ENCODE measurements at regions not wholly inside any gene's neighbourhood (a gene's known extent, or its start where the extent isn't known, plus 50 kb on each side); places are given as distances from the start of the nearest gene placed in this dataset.
"Not testable (repeated sequence)": the region's sequence is repeated elsewhere in the genome, so short reads cannot be mapped to it uniquely, and the experiment has no call there.

GRCh38 chr3:16770021-16770420 lies 114.7 kb upstream of the PLCL2 start:
- no peak for DNase-seq

- no peak for DNase-seq
Measured at GRCh38 chr3:16770792-16771191, 114.0 kb upstream of the PLCL2 start.

GRCh38 chr3:16773594-16773993 lies 111.2 kb upstream of the PLCL2 start:
- not testable (repeated sequence) for DNase-seq

DNA sequence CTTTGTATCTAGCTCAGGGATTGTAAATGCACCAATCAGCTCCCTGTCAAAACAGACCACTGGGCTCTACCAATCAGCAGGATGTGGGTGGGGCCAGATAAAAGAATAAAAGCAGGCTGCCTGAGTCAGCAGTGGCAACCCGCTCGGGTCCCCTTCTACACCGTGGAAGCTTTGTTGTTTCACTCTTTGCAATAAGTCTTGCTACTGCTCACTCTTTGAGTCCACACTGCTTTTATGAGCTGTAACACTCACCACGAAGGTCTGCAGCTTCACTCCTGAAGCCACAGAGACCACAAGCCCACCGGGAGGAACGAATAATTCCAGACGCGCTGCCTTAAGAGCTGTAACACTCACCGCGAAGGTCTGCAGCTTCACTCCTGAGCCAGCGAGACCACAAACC lies 110.2 kb upstream of the PLCL2 start:
- DNase-seq, result not testable (repeated sequence)

DNA sequence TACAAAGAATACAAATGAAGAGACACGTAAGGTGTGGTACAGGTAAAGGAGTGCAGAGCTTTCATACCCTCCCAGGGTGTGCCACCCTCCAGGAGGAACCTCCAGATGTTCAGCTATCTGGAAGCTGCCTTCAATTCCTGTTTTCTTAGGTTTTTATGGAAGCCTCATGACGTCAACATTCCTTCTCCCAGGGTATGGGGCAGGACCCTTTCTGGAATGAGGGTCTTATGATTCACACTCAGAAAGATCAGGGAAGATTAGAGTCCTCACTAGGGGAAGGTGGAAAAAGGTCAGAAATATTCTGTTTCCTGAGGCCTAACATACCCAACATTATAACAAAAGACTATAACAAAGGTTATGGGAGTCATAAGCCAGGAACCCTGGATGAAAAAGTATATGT lies 99.8 kb upstream of the PLCL2 start:
- no peak for DNase-seq

- DNase-seq, result no peak
Measured at GRCh38 chr3:16785465-16785864, 99.3 kb upstream of the PLCL2 start.

- no peak for DNase-seq
Measured at GRCh38 chr3:16788440-16789056, 96.2 kb upstream of the PLCL2 start.

- no peak for DNase-seq
Measured at GRCh38 chr3:16789344-16790120, 95.2 kb upstream of the PLCL2 start.

DNA sequence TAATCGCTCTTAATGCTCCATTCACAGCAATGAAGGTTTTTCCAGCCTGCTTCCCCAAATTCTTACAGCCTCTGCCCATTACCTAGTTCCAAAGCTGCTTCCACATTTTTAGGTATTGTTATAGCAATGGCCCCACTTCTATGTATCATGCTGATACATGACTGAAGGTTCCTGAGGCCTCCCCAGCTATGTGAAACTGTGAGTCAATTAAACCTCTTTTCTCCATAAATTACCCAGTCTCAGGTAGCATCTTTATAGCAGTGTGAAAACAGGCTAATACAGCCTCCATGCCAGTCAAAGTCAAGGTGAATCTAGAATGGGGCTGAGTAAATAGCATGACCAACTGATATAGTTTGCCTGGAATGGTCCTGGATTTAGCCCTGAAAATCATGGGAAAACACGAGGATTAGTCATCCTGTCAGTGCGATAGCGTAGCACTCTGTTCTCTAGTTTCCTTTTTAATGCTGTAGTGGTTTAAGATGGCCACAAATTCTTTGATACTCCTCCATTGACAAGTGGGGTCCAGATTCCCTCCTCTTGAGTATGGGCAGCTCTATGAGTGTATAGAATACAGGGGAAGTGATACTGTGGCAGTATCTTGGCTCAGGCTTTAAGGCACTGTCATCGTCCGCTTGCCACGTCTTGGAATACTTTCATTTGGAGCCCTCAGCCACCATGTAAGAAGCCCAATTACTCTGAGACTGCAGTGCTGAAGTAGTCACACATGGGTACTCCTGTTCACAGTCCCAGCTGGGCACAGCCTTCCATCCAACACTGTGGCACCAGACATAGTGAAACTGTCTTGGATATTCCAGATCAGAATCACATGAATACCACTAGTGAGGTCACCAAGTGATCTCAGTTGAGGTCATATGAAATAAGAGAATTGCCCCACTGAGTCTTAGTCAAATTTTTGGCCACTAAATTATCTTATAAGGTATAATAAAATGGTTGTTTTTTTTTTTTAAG lies 94.0 kb upstream of the PLCL2 start:
- DNase-seq, result no peak

DNA sequence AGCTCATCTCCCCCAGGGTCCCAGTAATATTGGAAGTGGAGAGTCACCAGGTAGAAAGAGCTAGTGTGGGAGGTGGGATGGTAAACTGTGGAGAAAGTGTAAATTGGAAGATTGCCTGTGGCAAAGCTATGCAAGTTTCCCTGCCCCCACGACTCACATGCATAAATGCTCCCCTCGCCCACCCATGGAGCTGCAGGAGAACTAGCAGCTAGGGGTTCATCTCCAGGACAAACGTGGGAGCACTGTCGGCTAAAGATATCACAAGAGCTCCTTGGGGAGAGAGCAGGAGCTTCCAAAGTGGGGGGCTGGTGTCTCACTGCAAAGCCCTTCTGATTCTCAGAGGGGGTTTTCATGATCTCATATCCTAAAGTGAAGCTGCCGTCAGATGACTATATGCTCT lies 91.4 kb upstream of the PLCL2 start:
- DNase-seq, result no peak

DNA sequence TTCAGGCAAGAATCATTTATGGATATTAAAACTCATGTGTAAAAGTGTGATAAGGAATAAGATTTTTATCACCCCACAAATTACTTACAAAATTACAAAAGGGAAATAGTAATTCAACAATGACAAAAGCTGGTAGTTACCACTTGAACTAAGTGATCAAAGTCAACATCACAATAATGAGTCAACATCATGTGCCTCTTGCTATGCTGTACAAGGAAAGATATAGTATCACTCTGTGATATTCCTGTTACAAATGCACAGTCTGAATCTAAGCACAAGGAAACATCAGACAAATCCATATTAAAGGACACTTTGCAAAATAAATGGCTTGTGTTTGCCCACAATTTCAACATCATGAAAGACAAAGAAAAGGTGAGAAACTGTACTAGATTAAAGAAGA lies 90.5 kb upstream of the PLCL2 start:
- no peak for DNase-seq

DNA sequence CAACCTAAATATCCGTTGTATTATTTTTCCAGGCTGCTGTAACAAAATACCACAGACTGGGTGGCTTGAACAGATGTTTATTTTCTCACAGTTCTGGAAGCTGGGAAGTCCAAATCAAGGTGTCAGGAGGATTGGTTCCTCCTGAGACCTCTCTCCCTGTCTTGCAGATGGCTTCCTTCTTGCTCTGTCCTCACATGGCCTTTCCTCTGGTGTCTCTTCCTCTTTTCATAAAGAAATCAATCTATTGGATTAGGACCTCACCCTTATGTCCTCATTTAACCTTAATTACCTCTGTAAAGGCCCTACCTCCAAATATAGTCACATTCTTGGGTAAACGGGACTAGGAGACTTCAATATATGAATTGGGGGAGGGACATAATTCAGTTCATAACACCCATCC lies 89.2 kb upstream of the PLCL2 start:
- no peak for DNase-seq

- no peak for DNase-seq
Measured at GRCh38 chr3:16797831-16798230, 86.9 kb upstream of the PLCL2 start.

DNA sequence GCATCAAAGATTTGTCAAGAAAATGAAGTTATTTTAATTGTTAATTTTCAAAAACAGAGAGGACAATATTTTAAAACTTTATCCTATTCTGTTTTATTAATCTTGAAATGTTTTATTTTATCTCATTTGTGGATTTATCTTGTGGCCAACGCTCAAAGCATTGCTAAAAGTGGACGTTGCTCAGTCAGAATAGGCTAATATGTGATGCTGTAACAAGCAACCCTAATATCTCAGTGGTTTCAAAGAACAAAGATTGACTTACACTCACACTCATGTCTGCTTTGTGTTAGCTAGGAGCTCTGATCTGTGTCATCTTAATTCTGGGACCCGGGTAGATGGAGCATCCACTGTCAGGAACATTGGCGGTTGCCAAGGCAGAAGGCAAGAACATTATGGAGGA lies 86.0 kb upstream of the PLCL2 start:
- no peak for DNase-seq

DNA sequence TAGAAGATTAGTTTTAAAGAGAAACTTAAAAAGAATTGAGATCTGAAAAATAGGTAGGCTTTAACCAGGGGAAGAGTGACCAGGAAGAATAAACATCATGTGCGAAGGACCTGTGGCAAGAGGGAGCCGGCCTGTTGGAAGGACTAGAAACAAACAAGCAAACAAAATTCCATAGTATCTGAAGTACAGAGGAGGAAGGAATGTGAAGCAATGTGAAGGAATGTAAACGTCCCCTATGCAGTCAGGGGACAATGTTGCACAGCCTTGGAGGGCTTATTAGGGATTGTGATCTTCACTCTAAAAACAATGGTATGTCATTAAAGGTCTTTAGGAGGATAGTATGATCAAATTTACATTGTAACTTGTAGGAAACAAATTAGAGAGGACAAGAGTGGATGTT lies 84.4 kb upstream of the PLCL2 start:
- no peak for DNase-seq

- DNase-seq, result no peak
Measured at GRCh38 chr3:16801223-16801622, 83.5 kb upstream of the PLCL2 start.

DNA sequence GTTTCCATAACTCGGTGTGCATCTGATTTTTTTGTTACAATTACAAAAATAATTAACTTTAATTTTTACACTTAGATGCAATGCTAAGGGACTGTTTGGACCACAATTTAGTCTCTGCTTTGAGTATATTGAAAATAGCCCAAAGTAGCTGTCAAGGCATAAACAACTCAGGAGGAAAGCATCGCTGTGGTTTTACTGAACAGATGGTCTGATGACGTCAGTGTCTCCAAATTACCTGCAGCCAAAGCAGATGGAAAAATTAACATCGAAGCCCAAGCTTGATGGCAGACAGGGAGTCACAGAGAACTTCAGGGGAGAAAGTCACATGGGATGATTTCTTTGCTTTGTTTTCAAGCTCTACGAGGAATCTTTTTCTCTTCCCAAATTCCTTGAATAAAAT lies 83.1 kb upstream of the PLCL2 start:
- no peak for DNase-seq

- DNase-seq, result no peak
Measured at GRCh38 chr3:16802389-16802788, 82.4 kb upstream of the PLCL2 start.

DNA sequence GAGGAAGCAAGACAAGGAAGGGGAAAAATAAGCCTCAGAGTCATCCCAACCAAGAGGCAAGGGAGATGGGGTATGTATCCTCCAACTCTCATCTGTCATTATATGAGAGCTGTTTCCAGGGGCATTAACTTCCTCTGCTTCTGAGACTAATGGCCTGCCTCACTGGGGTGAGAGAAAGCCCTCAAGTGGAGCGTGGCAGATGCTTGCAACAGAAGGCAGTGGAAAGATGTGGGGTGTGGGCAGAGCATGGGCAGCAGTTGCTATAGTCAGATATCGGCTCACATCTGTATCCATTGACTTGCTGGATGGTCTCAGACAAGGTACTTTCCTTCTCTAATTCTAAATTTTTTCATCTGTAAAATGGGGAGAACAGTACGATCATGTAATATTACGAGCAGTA lies 81.7 kb upstream of the PLCL2 start:
- no peak for DNase-seq

DNA sequence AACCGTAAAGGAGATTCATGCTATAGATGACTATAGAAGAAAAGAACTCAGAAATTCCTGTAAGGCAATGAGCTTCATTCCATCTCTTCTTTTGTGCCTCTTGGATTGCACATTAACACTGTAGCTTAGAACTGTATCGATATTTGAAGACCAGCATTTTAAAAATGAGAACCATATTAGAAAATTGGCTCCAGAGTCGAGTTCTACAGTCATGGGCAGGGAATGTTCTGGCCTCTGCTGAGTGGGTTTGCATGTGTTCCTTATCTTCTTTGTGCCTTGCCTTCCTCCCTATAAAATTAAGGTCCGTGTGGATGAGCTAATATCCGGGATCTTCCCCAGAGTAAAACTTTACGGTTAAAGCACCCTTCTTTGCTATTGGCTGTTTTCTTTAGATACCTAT lies 77.4 kb upstream of the PLCL2 start:
- DNase-seq, result no peak

DNA sequence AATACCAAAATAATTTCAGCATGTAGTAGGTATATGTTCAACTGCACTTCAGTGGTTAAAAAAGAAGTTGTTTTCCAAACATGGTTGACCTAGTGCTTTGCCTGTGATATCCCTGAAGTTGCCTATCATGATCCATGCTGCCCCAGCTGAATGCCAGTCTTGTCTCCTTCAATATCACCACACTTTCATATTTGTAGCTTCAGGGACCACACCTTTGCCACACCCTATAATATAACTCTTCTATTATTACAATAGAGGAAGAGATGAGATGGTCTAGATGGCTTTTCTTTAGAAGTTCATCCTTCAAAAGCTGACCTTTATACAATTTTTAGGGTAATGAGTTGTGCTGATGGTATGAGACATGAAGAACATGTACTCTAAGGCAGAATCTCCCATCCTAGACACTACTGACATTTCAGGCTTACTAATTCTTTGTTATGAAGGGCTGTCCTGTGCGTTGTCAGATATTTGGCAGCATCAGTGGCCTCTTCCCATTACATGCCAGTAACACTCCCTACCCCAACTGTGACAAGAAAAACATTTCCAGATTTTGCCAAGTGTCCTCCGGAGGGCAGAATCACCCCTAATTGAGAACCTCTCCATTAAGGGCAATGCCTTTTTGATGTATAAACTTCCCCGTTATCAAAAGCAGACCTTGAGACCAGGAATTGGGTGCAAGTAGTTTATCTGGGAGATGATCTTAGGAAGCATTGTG lies 76.2 kb upstream of the PLCL2 start:
- DNase-seq, result no peak

DNA sequence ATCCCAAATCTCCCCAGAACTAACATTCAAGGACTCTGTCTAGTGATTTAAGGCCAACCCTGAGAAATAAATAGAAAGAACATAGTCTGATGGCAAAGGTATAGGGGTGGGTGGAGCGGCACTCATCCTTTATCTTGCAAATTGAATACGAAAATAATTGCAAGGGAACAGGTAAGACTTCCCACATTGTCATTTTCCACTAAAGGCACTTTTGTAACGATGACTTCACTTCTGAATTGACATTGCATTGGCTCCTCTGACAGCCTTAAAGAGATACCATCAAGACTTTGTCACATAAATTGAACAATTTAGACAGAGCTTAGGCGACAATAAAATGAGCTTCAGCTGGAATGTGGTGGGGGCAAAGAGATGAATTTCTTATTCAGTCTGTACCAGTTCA lies 75.3 kb upstream of the PLCL2 start:
- no peak for DNase-seq

- DNase-seq, result no peak
Measured at GRCh38 chr3:16809993-16810392, 74.8 kb upstream of the PLCL2 start.
